GM19463 (cell line): ENCODE measurements at regions not wholly inside any gene's neighbourhood (a gene's known extent, or its start where the extent isn't known, plus 50 kb on each side); places are given as distances from the start of the nearest gene placed in this dataset.

Experiments used
- ATAC-seq: cut with Tn5 transposase; IDR thresholded peaks from one replicate; pipeline ENCODE4 v1.9.1; 2021; ENCODE audit warnings: mild to moderate bottlenecking, moderate library complexity; ENCODE audit not compliant: unreplicated experiment

GRCh38 chrX:22392133-22392948, 119.6 kb downstream of the CBLL2 start:
- ATAC-seq: no peak

- no peak for ATAC-seq
These were observed 122.7 kb downstream of the CBLL2 start for GRCh38 chrX:22395372-22395771.

GRCh38 chrX:22396408-22396807, 123.7 kb downstream of the CBLL2 start:
- ATAC-seq: no peak

GRCh38 chrX:22397566-22397965, 124.9 kb downstream of the CBLL2 start:
- ATAC-seq: no peak

GRCh38 chrX:22399437-22400192, 126.9 kb downstream of the CBLL2 start:
- no peak for ATAC-seq

- no peak for ATAC-seq
These were observed 131.6 kb downstream of the CBLL2 start for GRCh38 chrX:22404297-22404696.

- ATAC-seq: no peak
These were observed 133.6 kb downstream of the CBLL2 start for GRCh38 chrX:22406201-22406737.

- no peak for ATAC-seq
These were observed 136.7 kb downstream of the CBLL2 start for GRCh38 chrX:22409418-22409817.

GRCh38 chrX:22424122-22424915, 151.6 kb downstream of the CBLL2 start:
- no peak for ATAC-seq

- no peak for ATAC-seq
These were observed 152.2 kb downstream of the CBLL2 start for GRCh38 chrX:22424919-22425318.

- ATAC-seq: no peak
These were observed 157.0 kb downstream of the CBLL2 start for GRCh38 chrX:22429704-22430103.

GRCh38 chrX:22430701-22431100, 158.0 kb downstream of the CBLL2 start:
- ATAC-seq: no peak

- no peak for ATAC-seq
These were observed 160.8 kb downstream of the CBLL2 start for GRCh38 chrX:22433292-22434070.

- no peak for ATAC-seq
These were observed 173.2 kb downstream of the CBLL2 start for GRCh38 chrX:22445880-22446279.

- ATAC-seq: no peak
These were observed 190.2 kb downstream of the CBLL2 start for GRCh38 chrX:22462959-22463358.

- no peak for ATAC-seq
These were observed 194.9 kb downstream of the CBLL2 start for GRCh38 chrX:22467571-22467970.

GRCh38 chrX:22481436-22481835, 208.7 kb downstream of the CBLL2 start:
- no peak for ATAC-seq

- ATAC-seq: no peak
These were observed 213.6 kb downstream of the CBLL2 start for GRCh38 chrX:22486296-22486695.

GRCh38 chrX:22516893-22517292, 244.2 kb downstream of the CBLL2 start:
- ATAC-seq: no peak

- no peak for ATAC-seq
These were observed 247.6 kb downstream of the CBLL2 start for GRCh38 chrX:22520128-22520828.
